HG03159 (cell line): ENCODE measurements at regions not wholly inside any gene's neighbourhood (a gene's known extent, or its start where the extent isn't known, plus 50 kb on each side); places are given as distances from the start of the nearest gene placed in this dataset.

ENCODE experiments used
- ATAC-seq: cut with Tn5 transposase; IDR thresholded peaks from one replicate; pipeline ENCODE4 v1.9.1; 2021; ENCODE audit warnings: mild to moderate bottlenecking, moderate library complexity; ENCODE audit not compliant: unreplicated experiment

GRCh38 chr18:39806525-39806924, 2148.5 kb upstream of the PIK3C3 start:
- no peak for ATAC-seq

DNA sequence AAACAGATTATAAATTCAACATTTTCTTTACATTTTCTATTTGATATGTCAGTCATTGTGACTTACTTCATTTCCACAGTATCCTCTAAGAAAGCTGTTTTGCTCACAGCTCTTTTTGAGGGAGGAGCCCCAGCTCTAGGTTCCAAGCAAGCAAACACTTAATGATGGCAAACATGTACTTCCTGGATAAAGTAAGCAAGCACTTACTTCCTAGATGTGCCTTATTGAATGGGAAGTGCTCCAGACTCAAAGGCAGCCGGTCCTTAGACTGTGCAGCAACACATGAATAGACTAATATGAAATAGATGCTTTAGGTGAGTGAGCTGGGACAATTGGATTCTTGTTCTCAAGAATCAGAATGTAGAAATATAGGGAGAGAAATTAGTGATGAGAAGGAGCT, 2149.8 kb upstream of the PIK3C3 start:
- ATAC-seq: no peak

GRCh38 chr18:39802648-39803229, 2152.3 kb upstream of the PIK3C3 start:
- ATAC-seq: no peak

DNA sequence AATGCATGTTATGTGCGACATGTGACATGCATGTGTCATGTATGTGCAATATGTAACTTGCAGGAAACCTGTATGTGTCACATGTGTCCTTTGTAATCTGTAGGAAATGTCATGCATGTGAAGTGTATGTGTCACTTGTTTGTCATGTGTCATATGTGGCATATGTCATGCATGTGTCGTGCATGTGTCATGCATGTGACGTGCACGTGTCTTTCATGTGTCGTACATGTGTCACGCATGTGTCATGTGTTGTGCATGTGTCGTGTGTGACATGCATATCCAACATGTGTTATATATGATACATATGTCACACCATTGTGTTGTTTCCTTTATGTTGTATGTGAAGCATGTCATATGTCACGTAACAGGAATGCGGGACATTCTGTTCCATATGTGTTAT, 2153.2 kb upstream of the PIK3C3 start:
- no peak for ATAC-seq

- ATAC-seq: no peak
Measured at GRCh38 chr18:39801010-39801409, 2154.0 kb upstream of the PIK3C3 start.

DNA sequence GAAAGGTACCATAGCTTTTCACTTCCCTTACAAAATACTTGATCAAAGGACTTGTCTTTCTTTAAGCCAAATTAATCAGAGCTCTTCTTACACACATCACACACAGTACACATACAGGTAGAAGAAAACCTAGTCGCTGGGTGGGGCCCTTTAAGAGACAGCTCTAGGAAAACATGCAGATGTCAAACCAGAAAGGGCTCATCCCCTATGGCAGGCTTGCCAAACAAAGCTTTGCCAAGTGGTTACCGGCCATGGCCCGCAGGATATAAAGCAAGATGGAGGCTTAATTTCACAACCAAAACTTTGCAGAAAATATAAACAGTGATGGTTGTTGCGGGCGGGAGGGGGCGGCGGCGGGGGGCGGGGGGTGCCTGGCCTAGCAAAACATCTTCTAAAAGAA, 2156.0 kb upstream of the PIK3C3 start:
- ATAC-seq: no peak

GRCh38 chr18:39796393-39796792, 2158.6 kb upstream of the PIK3C3 start:
- ATAC-seq: no peak

- no peak for ATAC-seq
Measured at GRCh38 chr18:39795350-39795749, 2159.7 kb upstream of the PIK3C3 start.

DNA sequence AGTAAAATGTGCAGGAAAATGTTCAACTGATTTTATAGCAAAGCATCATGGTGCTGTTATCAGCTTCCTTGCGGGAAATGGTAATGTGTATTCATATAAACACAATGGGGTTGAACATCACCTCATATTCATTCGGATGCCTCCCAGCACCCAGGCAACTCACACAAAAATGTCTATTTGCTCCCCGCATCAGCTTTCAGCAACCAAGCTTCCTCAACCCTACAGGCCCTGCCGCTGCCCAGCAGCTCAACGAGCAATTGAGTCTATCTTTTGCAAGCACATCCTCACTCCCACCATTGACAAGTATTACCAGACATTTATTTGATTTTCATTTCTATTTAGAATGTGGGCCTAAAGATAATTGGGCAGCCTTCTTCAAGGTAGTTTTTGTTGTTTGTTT, 2161.4 kb upstream of the PIK3C3 start:
- ATAC-seq: no peak

DNA sequence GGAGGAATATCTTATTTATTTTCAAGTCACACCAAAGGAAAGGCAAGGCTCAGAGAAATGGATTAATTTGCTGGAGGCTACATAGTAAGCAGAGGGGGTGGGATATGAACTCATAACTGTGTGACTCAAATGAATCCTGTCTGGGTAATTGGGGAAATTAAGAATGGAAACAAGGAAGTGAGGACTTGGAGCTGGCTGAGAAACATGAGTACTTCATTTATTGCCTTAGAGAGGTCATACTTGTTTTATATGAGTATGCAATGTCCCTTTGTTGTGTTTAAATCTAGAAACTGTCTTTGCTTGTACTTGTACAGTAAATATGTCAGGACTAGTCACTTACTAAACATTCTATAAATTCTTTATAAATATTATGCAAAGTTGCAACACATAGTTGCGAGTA, 2166.7 kb upstream of the PIK3C3 start:
- ATAC-seq: no peak

DNA sequence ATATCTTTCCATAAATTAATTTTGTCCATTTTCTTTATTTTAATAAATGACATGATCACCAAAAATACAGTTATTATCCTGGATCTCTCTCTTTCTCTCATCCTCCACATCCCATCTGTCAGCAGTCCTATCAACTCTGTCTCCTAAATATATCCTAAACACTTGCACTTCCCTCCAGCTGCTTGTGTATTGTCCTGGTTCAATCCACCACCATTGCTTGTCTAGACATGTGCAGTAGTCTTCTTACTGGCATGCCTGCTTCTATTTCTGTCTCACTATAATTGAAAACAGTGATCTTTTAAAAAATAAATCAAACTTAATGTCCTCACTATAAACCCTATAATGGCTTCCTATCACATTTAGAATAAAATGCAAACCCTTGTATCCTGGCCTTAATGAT, 2168.6 kb upstream of the PIK3C3 start:
- no peak for ATAC-seq

- ATAC-seq: no peak
Measured at GRCh38 chr18:39784541-39784940, 2170.5 kb upstream of the PIK3C3 start.

DNA sequence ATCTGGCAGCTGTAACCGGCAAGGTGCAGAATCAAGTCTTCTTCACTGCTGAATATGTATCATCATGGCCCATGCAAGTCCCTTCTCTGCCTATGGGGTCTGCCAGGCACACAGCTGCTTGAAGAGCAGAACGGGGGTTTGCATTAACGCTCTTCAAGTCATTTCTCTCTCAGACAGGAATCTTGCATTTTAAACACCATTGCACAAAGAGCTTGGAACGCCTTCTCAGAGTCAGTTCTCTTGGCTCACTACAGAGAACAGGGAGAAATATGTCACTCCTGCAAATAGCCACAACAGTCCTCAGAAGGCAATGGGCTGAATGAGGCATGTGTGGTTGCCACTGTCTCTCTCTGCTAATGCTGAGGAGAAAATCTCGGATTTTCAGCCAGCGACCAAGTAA, 2173.5 kb upstream of the PIK3C3 start:
- ATAC-seq: no peak

- ATAC-seq: no peak
Measured at GRCh38 chr18:39780774-39781173, 2174.3 kb upstream of the PIK3C3 start.

DNA sequence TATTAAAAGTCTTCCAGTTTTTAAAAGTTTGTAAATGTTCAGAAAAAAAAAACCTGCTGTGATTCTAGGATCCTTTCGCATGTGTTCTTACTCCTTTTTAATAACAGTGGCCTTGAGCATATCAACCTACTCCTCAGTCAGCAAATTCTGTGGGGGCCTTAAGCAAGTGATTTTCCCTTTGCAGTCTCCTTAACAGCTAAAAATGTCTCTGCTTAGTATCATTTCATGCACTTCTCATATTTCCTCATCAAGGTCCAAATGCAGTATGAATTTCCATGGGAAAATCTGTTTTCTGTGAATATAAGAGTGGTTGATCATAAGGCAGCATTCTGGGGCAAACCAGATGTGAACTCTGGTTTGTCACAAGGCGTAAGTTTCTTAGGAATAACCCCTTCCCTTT, 2175.1 kb upstream of the PIK3C3 start:
- ATAC-seq: no peak

DNA sequence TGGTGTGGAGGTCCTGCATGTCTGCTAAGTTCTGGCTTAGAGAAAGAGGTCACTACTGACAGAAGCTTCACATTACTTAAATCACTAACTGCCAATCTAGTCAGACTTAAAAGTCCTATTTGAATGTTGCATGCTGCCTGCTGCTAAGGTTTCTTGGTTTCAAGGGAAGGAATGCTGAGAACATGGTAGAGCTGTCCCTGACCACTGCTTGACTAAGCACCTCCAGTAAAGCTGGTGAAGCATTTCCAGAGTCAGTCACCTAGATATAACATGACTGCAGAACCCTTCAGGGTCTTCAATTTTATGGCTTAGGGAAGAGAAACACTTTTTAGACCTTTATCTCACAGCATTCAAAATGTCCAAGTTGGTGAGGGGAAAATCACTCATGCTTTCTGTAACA, 2178.3 kb upstream of the PIK3C3 start:
- ATAC-seq: no peak

- no peak for ATAC-seq
Measured at GRCh38 chr18:39774957-39775598, 2180.0 kb upstream of the PIK3C3 start.

GRCh38 chr18:39773646-39774045, 2181.4 kb upstream of the PIK3C3 start:
- no peak for ATAC-seq

GRCh38 chr18:39772155-39772919, 2182.7 kb upstream of the PIK3C3 start:
- ATAC-seq: no peak

- ATAC-seq: no peak
Measured at GRCh38 chr18:39770399-39770798, 2184.6 kb upstream of the PIK3C3 start.

- no peak for ATAC-seq
Measured at GRCh38 chr18:39764873-39765272, 2190.2 kb upstream of the PIK3C3 start.

GRCh38 chr18:39761273-39761672, 2193.8 kb upstream of the PIK3C3 start:
- ATAC-seq: no peak
